ENCODE measurements at regions not wholly inside any gene's neighbourhood (a gene's known extent, or its start where the extent isn't known, plus 50 kb on each side); places are given as distances from the start of the nearest gene placed in this dataset.

DNA sequence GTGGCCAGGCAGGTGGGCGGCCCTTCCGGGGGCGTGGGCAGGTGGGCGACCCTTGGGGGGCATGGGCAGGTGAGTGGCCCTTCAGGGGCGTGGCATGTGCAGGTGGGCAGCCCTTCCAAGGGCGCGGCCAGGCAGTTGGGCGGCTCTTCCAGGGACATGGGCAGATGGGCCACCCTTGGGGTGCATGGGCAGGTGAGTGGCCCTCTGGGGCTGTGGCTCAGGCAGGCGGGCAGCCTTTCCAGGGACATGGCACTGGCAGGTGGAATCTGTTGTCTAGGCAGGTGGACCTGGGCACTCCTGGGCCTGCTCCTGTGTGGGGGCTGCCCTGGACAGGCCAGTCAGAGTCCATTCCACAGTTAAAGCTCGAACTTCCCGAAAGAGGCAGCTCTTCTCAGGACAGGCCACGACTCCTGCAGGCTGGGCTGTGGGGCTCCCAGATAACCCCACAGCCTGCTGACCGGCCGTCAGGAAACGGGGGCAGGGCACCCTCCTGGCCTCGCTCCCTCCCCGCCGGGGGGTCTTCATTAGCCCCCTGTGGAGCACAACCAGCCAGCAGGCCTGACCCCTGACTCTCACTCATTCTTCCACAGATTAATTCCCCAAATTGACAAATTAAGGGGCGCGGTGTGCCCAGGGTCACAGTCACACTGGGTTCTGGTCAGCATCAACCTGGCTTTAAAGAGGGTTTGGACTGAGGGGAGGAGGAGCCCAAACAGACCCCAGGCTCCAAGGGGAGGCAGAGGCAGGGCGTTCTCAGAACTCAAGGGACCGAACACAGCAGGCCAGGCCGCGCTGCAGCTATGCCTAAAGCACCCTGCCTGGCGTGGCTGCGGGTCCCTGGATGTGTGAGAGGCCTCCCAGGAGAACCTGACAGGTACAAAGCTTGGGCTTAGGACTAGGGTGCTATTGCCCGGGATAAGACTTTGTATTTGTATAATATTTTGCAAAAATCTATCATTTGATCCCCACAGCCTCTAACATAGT, 130.0 kb downstream of the DLL1 start:
- no peak for DNase-seq (ENCODE audit: low read depth)

DNA sequence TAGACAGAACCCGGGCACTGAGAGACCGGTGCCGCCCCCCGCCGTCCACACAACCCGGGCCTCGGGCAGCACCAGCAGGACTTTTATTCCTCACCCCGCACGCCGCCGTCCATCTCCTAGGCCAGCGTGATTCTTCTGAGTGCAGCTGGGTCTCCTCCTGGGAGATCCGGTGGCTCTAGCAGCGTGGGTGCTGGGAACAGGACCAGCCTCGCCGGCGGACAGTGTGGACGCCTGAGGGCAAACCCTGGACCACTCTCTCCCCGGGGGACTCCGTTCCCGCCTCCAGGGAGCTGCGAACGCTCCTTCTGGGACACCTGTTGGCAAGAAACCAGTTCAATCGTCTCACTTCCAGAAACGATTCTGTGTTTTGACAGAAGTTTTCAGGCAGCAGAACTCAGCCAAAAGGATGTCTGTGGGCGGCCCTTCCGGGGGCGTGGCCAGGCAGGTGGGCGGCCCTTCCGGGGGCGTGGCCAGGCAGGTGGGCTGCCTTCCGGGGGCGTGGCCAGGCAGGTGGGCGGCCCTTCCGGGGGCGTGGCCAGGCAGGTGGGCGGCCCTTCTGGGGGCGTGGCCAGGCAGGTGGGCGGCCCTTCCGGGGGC, 130.7 kb downstream of the DLL1 start:
- no peak for DNase-seq (ENCODE audit: low read depth)

DNA sequence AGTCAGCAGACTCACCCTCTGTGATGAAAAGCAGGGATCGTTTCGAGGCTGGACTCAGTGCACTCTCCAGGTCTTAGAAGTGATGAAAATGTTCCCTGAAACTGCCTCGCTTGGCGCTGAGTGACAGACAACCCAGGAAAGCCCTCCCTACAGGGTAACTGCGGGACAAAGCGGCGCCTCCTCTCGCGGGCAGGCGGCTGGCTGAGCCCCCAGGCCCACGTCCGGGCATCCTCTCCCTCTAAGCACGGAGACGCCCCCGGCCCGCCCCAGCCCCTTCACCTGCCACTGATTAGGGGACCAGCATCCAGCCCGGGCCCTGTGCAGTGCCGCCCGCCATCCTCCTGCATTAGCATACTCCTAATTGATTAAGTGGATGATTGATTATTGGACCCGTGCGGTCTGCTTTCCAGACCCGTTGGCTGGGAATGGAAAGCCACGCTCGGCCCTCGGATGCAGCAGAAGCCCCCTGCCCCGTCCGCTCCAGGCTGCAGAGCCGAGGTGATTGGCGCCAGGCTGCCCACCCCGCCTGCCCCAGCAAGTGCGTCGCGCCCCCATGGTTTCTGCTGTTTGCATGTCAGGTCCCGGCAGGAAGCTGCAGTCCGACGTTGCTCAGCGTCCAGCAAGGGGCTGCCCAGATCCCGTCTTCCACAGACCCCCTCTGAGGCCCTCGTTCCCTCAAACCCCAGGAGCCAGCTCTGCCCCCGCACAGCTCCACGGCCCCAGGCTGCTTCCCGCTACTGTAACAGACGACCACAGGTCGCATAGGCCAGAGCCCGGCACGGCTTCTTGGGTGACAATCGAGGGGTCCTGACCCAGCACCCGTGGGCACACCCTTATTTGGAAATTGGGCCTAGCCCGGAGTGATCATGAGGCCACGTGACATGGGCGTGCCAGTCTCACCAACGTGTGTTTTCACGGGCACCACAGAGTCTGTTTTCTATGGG, 131.6 kb downstream of the DLL1 start:
- DNase-seq (ENCODE audit: low read depth): no peak

DNA sequence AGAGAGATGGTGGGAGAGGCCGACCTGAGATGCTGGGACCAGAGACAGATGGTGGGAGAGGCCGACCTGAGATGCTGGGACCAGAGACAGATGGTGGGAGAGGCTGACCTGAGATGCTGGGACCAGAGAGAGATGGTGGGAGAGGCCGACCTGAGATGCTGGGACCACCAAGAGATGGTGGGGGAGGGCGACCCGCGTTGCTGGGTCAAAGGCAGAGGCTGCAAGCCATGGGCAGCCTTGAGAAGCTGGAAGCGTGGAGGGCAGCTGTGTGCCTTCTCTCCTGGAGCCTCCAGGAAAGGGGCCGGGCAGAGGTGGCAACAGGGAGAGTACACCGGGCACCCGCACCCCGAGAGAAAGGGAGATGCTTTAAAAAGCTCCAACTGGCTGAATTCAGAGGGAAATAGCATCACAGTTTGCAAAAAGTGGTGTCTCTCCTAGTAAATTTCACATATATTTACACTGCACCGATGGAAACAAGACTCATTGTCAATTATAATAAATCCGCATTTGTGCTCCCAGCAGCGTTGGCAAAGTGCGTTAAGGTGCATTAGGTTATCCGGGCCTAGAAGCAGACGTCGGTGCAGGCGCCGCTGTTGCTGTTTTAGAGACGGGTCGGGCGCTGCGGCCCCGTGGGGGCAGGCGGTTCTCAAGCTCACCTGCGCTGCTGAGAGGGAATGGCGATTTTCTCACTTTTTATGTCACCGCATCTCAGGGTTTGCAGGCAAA, 132.4 kb downstream of the DLL1 start:
- DNase-seq (ENCODE audit: low read depth): no peak

DNA sequence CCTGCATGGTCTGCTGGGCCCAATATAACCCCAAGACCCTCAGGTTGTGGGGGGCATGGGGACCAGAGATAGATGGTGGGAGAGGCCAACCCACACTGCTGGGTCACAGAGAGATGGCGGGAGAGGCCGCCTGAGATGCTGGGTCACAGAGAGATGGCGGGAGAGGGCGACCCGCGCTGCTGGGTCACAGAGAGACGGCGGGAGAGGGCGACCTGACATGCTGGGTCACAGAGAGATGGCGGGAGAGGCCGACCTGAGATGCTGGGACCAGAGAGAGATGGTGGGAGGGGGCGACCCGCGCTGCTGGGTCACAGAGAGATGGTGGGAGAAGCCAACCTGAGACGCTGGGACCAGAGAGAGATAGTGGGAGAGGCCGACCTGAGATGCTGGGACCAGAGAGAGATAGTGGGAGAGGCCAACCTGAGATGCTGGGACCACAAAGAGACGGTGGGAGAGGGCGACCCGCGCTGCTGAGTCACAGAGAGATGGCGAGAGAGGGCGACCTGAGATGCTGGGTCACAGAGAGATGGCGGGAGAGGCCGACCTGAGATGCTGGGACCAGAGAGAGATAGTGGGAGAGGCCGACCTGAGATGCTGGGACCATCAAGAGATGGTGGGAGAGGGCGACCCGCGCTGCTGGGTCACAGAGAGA, 133.2 kb downstream of the DLL1 start:
- DNase-seq (ENCODE audit: low read depth): no peak

DNA sequence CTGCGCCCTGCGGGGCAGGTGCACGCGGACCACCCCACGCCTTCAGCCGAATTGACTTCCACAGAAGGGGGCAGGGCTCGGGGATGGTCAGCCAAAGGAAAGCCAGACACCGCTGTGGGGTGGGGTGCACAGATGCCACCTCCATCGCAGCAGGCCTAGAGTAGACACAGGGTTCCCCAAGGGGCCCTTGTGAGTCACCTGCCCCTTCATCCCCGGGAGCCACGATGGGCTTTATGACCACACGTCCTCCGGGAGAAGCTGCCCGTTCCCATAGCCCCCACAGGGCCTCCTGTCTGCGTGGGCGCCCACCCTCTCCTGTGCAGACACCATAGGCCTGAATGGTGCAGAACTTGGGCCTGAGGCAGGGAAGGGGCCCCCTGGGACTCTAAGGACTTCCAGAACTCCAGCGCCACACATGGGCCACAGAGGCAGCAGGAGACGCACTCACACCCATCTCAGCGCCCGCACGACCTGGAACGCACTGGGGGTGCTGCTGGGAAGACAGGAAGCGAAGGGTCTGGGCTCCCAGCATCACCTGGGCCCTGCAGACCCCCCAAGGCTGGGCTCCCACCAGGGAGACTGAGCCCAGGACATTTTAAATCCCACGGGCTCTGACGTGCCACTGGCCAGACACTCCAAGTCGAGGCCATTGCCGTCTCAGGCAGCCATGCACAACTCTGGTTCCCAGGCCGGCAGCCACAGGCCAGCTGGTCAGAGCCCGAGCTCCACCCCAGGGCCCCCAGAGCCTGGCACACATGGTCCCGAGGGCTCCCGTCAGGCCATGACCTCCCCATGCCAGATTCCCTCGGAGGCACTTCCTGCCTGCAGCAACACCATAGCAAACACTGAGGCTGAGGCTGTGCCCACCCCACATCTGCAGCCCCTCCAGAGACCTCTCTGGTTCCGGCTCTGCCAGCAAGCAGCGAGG, 134.2 kb downstream of the DLL1 start:
- no peak for DNase-seq (ENCODE audit: low read depth)

DNA sequence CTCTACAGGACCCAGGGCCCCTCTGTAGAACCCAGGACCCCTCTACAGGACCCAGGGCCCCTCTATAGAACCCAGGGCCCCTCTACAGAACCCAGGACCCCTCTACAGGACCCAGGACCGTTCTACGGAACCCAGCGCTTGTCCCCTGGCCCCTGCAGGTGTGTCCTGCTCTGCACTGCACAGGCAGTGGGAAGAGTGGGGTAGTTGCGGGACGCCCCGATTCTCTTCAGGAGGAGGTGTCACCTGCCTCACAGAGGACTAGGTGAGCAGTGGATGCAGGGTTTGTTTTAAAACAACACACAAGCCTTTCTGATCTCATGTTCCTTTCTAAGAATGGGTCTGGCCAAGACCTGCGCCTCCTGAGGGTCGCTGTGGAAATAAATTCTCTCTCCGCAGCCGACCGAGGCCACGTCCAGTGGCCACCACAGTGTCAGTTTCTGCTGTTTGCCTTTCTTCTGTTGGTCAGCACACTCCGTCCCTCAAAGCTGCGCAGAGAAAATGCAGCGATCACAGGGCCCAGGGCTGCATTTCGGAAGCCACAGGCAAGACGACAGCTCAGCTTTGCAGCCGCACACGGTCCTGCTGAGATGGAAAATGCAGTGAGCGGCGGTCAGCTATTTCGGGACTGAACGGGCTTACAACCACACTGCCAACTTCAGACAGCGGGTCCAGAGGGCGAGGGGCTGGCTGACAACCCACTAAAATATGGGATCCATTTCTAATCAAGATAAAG, 135.2 kb downstream of the DLL1 start:
- no peak for DNase-seq (ENCODE audit: low read depth)

DNA sequence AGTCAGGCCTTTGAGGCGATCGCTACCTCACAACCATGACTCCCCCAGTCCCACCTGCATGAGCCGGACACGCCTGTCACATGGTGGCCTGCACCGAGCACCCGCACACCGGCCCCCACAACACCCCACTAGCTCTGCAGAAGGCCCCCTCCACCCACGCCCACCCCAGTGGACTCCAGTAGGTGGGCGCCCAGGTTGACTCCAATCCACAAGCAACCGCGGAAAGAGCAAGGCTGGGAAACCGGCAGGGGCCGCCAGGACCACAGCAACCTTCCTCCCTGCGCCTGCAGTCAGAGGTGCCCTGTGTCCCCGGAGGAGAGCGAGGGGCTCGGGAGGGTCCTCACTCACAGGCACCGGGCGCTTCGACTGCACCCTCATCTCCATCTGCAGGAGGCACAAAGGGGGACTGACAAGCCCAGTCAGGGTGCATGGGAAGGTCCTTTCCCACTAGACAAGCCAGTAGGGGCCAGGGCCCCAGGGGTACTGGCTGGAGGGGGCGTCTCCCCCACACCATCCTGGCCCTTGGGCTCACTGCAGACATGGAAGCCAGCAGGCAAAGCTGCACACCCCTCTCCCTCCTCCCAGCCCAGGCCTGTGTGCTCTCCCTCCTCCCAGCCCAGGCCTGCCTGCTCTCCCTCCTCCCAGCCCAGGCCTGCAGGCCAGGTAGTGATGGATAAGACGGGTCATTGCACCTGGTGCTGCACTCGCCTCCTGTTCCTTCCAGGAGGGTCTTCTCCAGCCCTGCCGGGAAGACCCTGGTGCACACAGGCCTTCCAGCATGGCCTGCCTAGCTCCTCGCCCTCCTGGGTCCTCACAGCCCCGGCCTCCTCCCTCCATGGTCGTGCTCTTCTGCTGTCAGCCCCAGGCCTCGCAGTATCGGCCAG, 137.2 kb downstream of the DLL1 start:
- DNase-seq (ENCODE audit: low read depth): no peak

DNA sequence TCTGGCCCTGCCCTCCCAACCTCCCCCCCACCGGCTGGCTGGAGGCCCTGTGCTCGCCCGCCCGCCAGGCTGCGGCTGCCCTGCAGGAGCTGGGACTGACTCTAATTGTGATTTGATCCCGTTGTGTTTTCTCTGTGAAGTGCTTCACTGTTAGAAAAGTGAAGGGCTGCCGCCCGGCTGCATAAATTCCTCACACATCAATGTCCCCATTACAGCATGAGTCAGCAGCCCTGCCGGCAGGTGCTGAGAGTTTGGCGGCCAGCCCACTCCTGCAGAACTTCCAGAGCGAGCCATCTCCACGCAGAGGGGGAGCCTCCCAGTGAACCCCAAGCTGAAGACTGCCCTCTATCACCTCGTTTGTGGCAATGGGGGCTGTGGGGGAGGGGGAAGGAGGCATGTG, 137.9 kb downstream of the DLL1 start:
- DNase-seq (ENCODE audit: low read depth): no peak

DNA sequence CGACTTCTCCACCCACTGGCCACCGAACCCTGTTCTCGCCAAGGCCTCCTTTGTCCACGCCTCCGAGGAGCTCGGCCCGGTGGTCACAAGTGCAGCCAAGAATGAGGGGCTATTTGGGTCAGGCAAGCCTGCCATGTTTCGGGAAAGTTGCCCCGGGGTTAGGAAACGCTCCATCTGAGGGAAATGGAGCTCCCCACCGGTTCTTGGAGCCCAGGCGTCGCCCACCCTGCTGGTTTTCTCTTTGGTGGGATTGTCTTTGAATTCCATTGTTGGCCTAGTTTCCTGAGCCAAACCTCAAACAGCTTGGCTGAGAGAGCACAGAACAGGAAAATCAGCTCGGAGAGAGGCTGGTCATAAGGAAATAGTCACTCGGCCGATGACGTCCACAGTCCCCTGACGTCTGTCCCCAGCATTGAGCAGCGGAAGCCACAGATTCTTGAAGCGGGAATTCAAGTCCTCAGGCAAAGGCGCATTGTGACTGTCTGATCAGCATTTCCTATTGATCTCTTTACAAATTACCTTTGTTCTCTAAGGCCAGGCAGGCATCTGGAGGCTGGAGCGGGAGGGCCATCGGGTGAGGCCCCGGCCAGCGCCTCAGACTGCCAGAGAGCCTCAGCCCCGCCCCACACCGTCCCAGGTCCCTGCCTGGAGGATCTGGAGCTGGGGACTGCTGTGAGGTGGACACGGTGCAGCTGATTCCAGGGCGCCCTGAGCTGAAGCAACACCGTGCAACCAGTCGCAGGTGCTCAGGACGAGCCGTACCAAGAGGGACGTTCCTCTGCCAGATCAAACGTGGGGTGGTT, 138.6 kb downstream of the DLL1 start:
- DNase-seq (ENCODE audit: low read depth): no peak

DNA sequence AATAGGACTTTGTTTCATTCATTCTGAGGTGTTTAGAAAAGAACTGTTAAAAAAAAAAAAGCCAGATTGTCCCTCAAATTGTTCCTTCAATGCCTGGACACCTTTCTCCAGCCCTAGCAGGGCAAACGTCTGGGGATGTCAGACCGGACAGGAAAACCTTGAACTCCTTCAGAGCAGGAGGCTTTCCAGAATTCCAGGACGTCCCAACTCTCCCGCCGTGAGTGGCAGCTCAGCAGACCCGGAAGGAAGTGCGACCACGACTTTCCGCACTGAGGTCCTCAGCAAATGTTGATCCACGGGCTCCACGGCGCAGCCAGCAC, 139.1 kb downstream of the DLL1 start:
- no peak for DNase-seq (ENCODE audit: low read depth)

DNA sequence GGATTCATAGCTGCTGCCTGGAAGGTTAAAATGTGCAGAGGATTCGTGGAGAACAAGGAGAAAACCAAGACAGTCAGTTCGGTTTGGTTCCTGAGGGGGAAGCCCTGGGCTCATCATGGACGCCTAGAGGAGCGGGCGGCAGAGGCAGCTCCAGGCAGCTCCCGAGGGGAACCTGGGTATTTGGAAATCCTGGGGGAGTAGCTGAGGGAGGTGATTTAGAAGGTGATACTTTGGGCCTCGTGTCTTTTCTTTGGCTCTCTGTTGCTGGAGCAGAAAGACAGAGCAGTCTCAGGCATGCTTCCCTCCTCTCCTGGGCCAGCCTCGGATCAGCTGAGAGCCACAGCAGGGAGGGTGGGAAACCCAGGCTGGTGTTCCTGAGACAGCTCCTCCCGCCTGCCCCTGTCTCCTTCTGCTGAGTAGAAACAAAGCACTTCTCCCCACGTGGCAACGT, 139.5 kb downstream of the DLL1 start:
- DNase-seq (ENCODE audit: low read depth): no peak

DNA sequence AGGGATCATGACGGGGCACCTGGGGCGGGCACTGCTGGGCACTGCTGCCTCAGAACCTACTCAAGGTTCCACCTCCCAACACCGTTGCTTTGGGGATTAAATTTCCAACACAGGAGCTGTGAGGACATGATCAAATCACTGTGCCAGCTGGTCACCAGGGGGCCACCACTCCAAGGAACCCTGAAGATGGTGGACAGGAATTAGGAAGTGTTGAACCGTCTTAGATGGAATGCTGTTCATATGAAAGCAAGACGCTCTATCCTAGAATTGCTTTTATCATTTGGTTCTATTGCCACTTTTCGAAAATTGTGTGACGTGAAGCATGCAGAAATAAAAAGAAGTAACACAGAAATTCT, 140.3 kb downstream of the DLL1 start:
- DNase-seq (ENCODE audit: low read depth): no peak

DNA sequence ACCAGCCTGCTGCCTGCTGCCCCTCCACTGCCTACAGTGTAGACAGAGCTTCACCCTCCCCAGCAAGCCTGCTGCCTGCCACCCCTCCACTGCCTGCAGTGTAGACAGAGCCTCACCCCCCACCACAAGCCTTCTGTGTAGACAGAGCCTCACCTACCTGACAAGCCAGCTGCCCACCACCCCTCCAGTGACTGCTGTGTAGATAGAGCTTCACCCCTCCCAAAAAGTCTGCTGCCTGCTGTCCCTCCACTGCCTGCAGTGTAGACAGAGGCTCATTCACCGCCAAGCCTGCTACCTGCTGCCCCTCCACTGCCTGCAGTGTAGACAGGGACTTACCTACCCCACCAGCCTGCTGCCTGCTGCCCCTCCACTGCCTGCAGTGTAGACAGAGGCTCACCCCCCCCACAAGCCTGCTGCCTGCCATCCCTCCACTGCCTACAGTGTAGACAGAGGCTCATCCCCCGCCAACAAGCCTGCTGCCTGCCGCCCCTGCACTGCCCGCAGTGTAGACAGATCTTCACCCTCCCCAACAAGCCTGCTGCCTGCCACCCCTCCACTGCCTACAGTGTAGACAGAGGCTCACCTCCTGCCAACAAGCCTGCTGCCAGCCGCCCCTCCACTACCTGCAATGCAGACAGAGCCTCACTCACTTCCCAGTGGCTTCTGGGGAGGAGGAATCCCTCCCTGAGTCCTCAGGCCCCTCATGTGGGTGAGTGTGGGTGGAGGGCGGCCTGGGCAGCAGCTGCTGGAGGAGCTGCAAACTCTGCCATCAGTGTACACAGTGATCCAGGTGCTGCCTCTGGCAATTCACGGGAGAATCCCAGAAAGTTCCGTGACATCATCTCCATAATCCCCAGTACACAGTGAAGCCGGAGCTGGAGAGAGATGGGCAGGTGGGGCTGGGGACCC, 140.9 kb downstream of the DLL1 start:
- DNase-seq (ENCODE audit: low read depth): no peak

DNA sequence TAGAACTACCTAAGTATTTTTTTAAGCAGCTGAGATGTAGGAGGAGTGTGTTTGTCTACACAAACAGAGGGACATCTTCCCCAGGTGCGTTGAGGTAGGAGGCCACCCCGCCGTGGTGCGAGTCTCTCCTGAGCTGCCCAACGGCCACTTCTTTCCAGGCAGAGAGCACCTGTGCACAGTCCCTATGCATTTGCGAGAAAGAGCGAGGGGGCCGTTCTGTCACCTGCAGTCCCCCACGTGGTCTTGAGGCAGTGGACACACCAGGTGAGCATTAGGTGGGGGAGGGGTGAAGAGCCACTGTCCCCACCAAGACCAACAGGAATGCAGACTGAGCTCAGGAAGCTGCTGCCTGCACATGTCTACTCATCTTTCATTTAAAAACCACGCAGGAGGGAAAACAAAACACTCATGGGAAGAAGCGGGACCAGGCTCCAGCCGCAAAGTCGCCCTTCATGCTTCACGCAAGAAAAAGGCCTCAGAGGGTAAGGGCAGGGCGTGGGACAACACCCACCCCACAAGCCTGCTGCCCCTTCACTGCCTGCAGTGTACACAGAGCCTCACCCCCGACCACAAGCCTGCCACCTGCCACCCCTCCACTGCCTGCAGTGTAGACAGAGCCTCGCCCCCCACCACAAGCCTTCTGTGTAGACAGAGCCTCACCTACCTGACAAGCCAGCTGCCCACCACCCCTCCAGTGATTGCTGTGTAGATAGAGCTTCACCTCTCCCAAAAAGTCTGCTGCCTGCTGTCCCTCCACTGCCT, 142.0 kb downstream of the DLL1 start:
- DNase-seq (ENCODE audit: low read depth): no peak
